H7 (cell line): ENCODE measurements at regions not wholly inside any gene's neighbourhood (a gene's known extent, or its start where the extent isn't known, plus 50 kb on each side); places are given as distances from the start of the nearest gene placed in this dataset.
"Not testable (repeated sequence)": the region's sequence is repeated elsewhere in the genome, so short reads cannot be mapped to it uniquely, and the experiment has no call there.

Experiments
- DNase-seq: peaks from one replicate; pipeline ENCODE4 v3.0.0; 2012
- H3K27me3 ChIP-seq: 2 replicates; pipeline ENCODE4 v1.6.0; 2011; ENCODE audit warnings: mild to moderate bottlenecking, low read length; ENCODE audit not compliant: control insufficient read depth, insufficient read depth
- H3K36me3 ChIP-seq: replicated peaks from 2 replicates; pipeline ENCODE4 v1.5.1; 2011; ENCODE audit warnings: low read length; ENCODE audit not compliant: control insufficient read depth, insufficient read depth
- H3K4me3 ChIP-seq: 2 replicates; pipeline ENCODE4 v1.5.1; 2011; ENCODE audit warnings: low read depth, mild to moderate bottlenecking, control low read depth, low read length, moderate library complexity; ENCODE audit not compliant: insufficient read depth

DNA sequence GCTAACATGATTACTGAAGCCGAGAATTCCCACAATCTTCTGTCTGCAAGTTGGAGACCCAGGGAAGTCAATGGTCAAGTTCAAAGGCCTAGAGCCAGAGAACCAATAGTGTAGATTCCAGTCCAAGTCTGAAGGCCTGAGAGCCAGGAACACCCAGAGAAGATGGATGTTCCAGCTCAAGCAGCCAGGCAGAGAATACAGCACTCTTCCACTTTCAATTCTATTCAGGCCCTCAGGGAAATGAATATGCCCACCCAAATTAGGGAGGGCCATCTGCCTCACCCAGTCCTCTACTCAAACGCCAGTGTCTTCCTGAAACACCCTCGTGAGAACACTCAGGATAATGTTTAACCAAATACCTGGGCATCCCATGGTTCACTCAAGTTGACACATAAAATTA lies 123.5 kb downstream of the THBS2 start:
- DNase-seq: no peak
- H3K36me3 ChIP-seq: no peaks in the 10 kb centered on the region
- no peaks in the 10 kb centered on the region; the same call in 1 of the 2 replicates for H3K27me3 ChIP-seq
- no peak overlapping the region for H3K4me3 ChIP-seq

DNA sequence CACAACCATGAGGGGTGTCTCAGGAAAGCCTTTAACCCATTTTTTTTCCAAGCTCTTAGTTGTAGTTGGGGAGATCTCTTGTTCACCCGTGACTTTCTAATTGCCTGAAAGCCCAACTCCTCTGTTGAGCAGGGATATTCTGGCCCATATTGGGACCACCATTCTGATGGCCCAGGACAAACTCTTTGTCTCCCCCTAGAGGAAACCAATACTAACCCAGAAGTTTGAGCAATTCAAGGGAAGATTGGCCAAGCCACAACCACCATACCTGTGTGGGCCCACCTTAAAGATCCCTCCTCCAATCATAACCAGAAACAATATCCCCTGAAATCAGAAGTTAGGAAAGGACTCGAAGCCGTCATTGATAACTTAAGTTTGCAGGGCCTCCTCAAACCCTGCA lies 132.6 kb downstream of the THBS2 start:
- no peaks in the 10 kb centered on the region; the same call in 1 of the 2 replicates for H3K27me3 ChIP-seq
- DNase-seq: no peak
- H3K36me3 ChIP-seq: no peaks in the 10 kb centered on the region
- no peak overlapping the region for H3K4me3 ChIP-seq

DNA sequence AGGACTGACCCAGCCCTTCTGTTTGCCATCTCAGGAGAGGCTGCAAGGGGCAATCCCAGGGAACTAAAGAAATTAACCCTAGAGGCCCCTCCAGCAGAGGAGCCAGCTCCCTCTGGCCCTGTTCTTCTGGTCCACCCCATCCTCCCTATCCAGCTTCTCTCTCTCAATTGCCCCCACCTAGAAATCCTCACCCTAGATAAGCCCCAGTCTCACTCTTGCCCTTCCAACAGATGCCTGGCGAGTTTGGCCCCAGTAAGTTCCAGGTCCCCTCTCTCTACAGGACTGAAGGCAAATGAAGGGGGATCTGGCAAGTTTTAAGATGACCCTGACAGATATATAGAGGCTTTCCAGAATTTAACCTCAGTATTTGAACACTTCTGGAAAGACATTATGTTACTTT lies 134.0 kb downstream of the THBS2 start:
- Histone ChIP-seq H3K36me3 (no peaks in the 10 kb centered on the region), H3K27me3 (no peaks in the 10 kb centered on the region)
- no peak for DNase-seq

DNA sequence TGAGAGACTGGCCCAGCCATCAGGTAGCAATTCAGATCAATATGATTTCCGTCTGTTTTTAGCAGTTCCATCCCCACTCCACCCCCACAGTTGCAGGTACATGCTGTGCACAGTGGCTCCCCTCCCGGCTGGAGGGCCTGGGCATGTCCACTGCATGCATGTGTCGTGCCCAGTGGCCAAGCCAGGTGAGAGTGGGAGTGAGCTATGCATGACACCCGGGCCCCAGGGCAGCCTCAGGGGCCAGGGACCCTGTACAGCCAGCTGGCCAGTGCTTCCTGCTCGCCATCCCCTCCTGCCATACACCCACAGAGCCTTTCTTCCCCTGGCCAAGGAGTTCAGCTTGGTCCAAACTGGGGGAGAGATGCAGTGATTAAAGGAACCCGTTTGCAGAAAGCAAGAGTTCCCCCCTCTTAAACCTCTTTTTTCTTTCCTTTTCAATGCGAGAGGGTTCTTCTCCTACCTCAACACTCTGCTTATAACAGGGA lies 135.3 kb downstream of the THBS2 start:
- no peaks in the 10 kb centered on the region for H3K36me3 ChIP-seq
- no peaks in the 10 kb centered on the region for H3K27me3 ChIP-seq
- DNase-seq: no peak
- no peak overlapping the region for H3K4me3 ChIP-seq

More for the DNA sequence above, 134.0 kb downstream of the THBS2 start:
- H3K4me3 ChIP-seq: no peak overlapping the region

DNA sequence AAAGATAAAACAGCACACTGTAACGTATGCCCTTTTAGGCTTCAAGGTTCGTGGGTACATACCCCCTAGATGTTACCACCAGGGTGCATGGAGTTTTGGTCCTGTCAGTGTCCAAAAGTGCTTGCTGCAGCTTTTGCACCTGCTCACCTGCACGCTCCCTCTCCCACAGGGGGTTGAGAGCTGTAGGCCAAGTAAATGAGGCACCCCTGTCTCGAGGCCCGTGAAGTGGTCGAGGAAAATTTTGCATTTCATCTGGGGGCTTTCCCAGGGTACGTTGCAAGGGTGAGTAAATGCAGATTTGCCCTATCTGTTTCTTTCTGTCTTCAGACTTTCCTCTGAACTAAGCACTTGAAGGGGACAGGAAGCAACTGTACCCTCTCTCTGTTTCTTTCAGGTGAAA lies 136.0 kb downstream of the THBS2 start:
- Histone ChIP-seq H3K4me3 (no peak overlapping the region), H3K36me3 (no peaks in the 10 kb centered on the region), H3K27me3 (no peaks in the 10 kb centered on the region)
- DNase-seq: no peak

DNA sequence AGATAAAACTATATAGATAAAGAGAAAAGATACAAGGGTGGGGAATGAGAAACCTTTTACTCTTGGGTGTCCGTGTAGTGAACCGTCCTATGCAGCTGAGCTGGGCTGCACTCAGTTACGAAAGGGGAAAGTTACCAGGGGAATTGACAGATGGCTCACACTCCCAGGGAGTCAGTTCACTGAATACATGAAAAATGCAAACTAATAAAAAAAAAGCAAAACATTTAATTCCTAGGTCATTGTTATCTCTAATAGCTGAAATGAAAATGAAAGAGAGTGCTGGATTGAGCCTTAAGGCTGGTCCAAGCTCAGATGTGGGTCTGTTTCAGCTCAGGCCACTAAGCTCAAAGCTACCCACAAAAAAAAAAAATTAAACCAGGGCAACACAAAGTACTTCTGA lies 138.0 kb downstream of the THBS2 start:
- Histone ChIP-seq H3K36me3 (no peaks in the 10 kb centered on the region), H3K27me3 (no peaks in the 10 kb centered on the region), H3K4me3 (no peak overlapping the region)
- DNase-seq: no peak

DNA sequence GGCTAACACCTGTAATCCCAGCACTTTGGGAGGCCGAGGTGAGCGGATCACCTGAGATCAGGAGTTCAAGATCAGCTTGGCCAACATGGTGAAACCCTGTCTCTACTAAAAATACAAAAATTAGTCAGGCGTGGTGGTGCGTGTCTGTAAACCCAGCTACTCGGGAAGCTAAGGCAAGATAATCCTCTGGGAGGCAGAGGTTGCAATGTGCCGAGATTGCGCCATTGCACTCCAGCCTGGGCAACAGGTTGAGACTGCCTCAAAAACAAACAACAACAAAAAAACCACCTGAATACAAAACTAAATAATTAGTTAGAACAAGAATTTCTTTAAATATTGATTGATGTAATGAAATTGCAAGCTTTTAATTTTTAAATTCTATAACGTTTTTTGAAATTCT lies 139.0 kb downstream of the THBS2 start:
- DNase-seq, H3K4me3 ChIP-seq, H3K27me3 ChIP-seq, H3K36me3 ChIP-seq: not testable (repeated sequence)

DNA sequence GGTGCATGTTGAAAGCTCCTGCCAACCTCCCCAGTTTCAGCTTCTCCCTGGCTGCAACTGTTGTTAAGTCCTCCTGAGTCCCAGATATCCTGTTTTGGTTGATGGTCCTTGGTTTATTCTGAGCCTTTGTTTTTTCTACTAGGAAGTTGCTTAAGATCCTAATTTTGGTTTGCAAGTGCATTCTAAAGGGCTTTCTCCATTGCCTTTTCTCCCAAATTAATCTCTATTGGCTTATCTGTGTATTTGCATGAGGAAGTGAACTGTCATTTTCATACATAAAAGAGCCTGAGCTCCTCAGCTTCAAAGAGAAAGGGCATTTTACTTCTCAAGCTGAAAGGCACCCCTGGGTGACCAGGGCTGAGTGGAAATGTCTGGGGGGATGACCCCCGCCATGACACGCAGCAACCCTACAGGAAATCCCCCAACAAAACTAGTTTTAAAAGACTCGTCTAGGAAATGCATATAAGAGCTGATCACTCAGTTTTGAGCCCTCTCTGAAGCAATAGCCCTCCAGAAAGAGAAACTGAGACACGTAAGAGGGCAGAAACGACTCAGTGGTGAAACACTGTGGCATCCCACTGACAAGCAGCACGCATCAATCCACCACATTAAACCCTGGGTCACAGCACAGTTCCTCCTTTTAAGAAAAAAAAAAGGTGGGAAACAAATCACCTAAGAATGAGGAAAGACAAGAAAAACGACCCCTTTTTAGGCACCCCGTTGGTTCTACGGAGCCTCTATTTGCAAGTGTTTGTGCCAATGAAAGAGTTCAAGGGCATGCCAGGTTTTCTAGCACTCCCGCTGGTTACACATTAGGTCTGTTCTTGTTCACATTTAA lies 140.9 kb downstream of the THBS2 start:
- Histone ChIP-seq H3K27me3 (no peaks in the 10 kb centered on the region), H3K36me3 (no peaks in the 10 kb centered on the region), H3K4me3 (no peak overlapping the region)
- DNase-seq: no peak

DNA sequence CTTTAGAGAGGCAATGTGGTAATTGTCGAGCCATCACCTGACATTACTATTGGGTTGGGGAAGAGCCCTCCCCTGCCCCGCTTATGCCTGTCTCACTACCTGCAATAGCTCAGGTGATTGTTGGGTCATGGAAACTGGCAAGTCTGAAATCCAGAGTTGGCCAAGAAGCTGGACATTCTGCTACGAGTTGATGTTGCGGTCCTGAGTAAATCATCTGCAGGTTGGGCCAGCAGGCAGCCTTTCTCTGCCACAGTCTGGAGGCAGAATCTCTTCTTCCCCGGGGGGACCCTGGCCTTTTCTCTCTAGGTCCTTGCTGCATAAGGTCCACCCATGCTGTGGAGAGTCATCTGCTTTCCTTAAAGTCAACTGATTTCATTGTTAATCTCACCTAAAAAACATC lies 142.4 kb downstream of the THBS2 start:
- no peak for DNase-seq
- no peaks in the 10 kb centered on the region for H3K36me3 ChIP-seq
- H3K27me3 ChIP-seq: no peaks in the 10 kb centered on the region
- no peak overlapping the region for H3K4me3 ChIP-seq

DNA sequence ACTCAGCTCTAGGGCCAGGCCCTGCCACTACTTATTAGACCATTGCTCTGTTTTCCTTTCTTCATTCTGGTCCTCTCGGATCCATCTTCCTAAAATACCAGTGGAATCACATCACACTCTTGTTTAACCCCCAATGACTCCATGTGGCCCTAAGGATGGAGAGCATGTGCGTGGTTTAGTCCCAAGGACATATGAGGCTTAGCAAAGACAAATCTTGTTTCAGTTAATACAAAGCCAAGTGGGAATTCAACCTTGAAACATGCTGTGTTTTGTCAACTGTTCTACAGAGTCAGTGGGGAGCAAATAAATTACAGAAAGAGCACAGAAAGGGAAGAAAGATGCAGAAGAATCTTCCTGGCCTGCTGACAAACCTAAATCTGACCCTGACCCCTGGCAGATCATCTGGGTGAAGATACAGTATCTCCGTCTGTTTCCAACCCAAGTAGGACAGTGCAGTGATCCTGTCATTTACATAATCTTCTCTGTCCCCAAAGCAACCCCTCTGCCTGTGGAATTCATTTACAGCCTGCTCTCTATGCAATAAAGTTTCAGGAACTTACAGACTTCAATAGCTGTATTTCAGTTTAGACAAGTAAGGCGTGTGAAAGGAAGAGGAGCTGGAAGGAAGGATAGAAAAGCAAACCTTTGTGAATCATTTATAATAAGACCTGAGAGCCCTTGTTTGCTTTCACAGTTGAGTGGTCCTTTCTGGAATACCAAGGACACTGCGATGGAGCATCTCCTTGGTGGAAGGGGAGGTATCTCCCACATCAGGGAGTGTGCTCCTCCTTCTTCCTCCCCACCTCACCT lies 144.0 kb downstream of the THBS2 start:
- DNase-seq: no peak

DNA sequence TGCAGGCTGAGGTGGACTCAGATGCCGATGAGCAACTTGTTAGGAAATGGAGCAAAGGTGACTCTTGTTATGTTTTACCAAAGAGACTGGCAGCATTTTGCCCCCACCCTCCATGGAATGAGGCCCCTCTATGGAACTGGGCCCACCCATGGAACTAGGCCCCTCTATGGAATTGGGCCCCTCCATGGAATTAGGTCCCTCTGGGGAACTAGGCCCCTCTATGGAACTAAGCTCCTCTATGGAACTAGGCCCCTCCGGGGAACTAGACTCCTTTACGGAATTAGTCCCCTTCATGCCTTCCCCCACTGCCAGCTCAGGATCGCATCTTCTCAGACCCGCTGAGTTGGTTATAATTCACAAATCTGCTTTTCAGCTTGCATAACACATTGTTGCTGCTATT lies 144.9 kb downstream of the THBS2 start:
- Histone ChIP-seq H3K36me3 (no peaks in the 10 kb centered on the region), H3K4me3 (no peak overlapping the region), H3K27me3 (no peaks in the 10 kb centered on the region)
- DNase-seq: no peak

More for the DNA sequence above, 144.0 kb downstream of the THBS2 start:
- Histone ChIP-seq H3K36me3 (no peaks in the 10 kb centered on the region), H3K4me3 (no peak overlapping the region), H3K27me3 (no peaks in the 10 kb centered on the region)

DNA sequence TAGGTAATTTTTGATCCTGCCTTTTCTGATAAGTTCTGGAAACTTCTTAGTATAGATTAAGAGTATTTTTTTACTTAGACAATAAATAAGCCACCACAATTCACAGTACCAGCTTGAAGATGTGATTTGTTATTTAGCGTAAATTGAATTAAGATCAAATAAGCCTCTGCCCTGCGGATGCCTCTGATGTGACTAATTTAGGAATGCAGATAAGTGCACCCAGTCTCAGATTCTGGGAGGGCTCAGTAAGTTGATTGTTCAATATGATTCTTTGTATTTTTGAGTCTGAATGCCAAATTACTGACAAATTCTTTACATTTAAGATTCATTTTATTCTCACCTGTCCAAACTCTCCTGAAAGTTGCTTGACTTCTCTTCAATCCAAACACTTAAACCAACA lies 147.5 kb downstream of the THBS2 start:
- Histone ChIP-seq H3K36me3 (no peaks in the 10 kb centered on the region), H3K27me3 (no peaks in the 10 kb centered on the region), H3K4me3 (no peak overlapping the region)
- DNase-seq: no peak

DNA sequence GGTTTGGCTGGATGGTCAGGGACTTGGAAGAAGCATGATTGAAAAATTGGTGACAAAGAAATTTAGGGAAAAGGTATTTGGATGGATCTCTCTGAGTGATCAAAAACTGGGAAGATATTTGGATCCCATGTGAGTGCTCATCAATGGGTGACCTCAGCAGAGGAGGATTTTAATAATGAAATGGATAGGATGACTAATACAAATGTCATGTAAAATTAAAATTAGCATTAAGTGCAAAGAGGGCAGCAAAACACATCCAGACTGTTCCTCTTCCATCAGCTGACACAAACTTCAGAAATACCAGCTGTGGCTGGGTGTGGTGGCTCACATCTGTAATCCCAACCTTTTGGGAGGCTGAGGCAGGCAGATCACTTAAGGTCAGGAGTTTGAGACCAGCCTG lies 151.7 kb downstream of the THBS2 start:
- DNase-seq: no peak
- H3K4me3 ChIP-seq: no peak overlapping the region
- H3K27me3 ChIP-seq: no peaks in the 10 kb centered on the region
- no peaks in the 10 kb centered on the region for H3K36me3 ChIP-seq

DNA sequence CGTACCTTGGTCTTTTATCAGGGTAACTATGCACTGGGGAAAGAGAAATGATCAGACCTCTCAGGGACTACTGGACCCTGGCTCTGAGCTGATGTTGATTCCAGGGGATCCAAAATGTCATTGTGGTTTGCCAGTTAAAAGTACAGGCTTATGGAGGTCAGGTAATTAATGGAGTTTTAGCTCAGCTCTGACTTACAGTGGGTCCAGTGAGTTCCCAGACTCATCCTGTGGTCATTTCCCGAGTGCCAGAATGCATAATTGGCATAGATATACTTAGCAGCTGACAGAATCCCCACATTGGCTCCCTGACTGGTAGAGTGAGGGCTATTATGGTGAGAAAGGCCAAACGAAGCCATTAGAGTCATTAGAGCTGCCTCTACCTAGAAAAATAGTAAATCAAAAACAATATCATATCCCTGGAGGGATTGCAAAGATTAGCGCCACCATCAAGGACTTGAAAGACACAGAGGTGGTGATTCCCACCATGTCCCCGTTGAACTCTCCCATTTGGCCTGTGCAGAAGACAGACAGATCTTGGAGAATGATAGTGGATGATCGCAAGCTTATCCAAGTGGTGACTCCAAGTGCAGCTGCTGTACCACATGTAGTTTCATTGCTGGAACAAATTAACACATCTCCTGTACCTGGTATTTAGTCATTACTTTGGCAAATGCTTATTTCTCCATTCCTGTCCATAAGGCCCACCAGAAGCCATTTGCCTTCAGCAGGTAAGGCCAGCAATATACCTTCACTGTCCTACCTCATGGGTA lies 152.4 kb downstream of the THBS2 start:
- Histone ChIP-seq H3K4me3 (no peak overlapping the region), H3K27me3 (no peaks in the 10 kb centered on the region), H3K36me3 (no peaks in the 10 kb centered on the region)
- DNase-seq: no peak
